Smooth muscle cell (in vitro differentiated cells): ENCODE measurements at regions not wholly inside any gene's neighbourhood (a gene's known extent, or its start where the extent isn't known, plus 50 kb on each side); places are given as distances from the start of the nearest gene placed in this dataset.
A peak's percentile ranks its signal among the peaks of the same experiment; 100 is the strongest.

Experiments
- DNase-seq: peaks from one replicate; lab custom pipeline; 2025; ENCODE audit not compliant: unreplicated experiment; lab: John Stamatoyannopoulos, UW
- H2AFZ ChIP-seq: fragments of 200-600 bp; sonication (generic); 2 replicates; pipeline ENCODE4 v1.6.0; 2016; ENCODE audit warnings: antibody characterized with exemption, low read depth, mild to moderate bottlenecking
- H3F3A ChIP-seq: fragments of 200-600 bp; sonication (generic); 2 replicates; pipeline ENCODE4 v1.6.0; 2017; ENCODE audit warnings: antibody characterized with exemption, low read depth
- H3K27ac ChIP-seq: fragments of 200-600 bp; sonication (generic); 2 replicates; pipeline ENCODE4 v1.5.1; 2016; ENCODE audit warnings: low read depth, mild to moderate bottlenecking
- H3K27me3 ChIP-seq: fragments of 200-600 bp; sonication (generic); 2 replicates; pipeline ENCODE4 v1.6.1; 2016; ENCODE audit warnings: low read depth, mild to moderate bottlenecking
- H3K36me3 ChIP-seq: fragments of 200-600 bp; sonication (generic); 2 replicates; pipeline ENCODE4 v1.5.1; 2016; ENCODE audit warnings: low read depth
- H3K4me1 ChIP-seq: fragments of 200-600 bp; sonication (generic); 2 replicates; pipeline ENCODE4 v1.5.1; 2016; ENCODE audit warnings: low read depth
- H3K4me2 ChIP-seq: fragments of 200-600 bp; sonication (generic); 2 replicates; pipeline ENCODE4 v1.6.0; 2016; ENCODE audit warnings: mild to moderate bottlenecking
- H3K4me3 ChIP-seq: fragments of 200-600 bp; sonication (generic); 2 replicates; pipeline ENCODE4 v1.5.1; 2016; ENCODE audit warnings: mild to moderate bottlenecking
- H3K79me2 ChIP-seq: fragments of 200-600 bp; sonication (generic); 2 replicates; pipeline ENCODE4 v1.6.0; 2016; ENCODE audit warnings: low read depth, mild to moderate bottlenecking
- H3K9ac ChIP-seq: fragments of 200-600 bp; sonication (generic); 2 replicates; pipeline ENCODE4 v1.6.0; 2016; ENCODE audit warnings: low read depth
- H3K9me3 ChIP-seq: fragments of 200-600 bp; sonication (generic); replicated peaks from 2 replicates; pipeline ENCODE4 v1.5.1; 2016; ENCODE audit warnings: low read depth
- H4K20me1 ChIP-seq: fragments of 200-600 bp; sonication (generic); 2 replicates; pipeline ENCODE4 v1.6.0; 2016; ENCODE audit warnings: low read depth
- CTCF ChIP-seq: fragments of 200-600 bp; sonication (generic); IDR thresholded peaks from 2 replicates; pipeline ENCODE4 v1.5.1; 2017; ENCODE audit warnings: borderline replicate concordance, mild to moderate bottlenecking, antibody characterized with exemption; ENCODE audit not compliant: insufficient read depth, poor library complexity, severe bottlenecking
- WGBS: methylation state at CpG from one replicate; pipeline ENCODE4 v1.1.7; 2016; ENCODE audit warnings: low lambda C conversion rate; 5-methylcytosine and 5-hydroxymethylcytosine counted together

GRCh38 chr13:30115257-30115600 is 192.1 kb downstream of the KATNAL1 start:
- Histone ChIP-seq H3K4me2 (peak overlapping the region; percentile 84), H3K9me3 (no peaks in the 10 kb centered on the region), H4K20me1 (no peaks in the 10 kb centered on the region), H3K36me3 (no peaks in the 10 kb centered on the region), H3K4me3 (peak overlapping the region; percentile 56), H2AFZ (no peak overlapping the region), H3K4me1 (peaks cover 39% of the 10 kb centered on the region), H3K27ac (no peak overlapping the region), H3F3A (peaks cover 25% of the 10 kb centered on the region), H3K9ac (no peak overlapping the region), H3K79me2 (no peaks in the 10 kb centered on the region), H3K27me3 (no peaks in the 10 kb centered on the region)
- WGBS, result 49% methylated on average over 9 of the region's 9 CpGs
- TF ChIP-seq CTCF, result no peak
- DNase-seq, result no peak

GRCh38 chr13:30114571-30115256 is 192.6 kb downstream of the KATNAL1 start:
- WGBS, result 1% methylated on average over 64 of the region's 67 CpGs
- peak; percentile 90 for TF ChIP-seq CTCF
- Histone ChIP-seq H3K79me2 (no peaks in the 10 kb centered on the region), H3K27me3 (no peaks in the 10 kb centered on the region), H3K9me3 (no peaks in the 10 kb centered on the region), H3K9ac (no peak overlapping the region), H3K4me1 (peaks cover 34% of the 10 kb centered on the region), H2AFZ (no peak overlapping the region), H3K27ac (peak overlapping the region; percentile 55), H3K4me2 (peak overlapping the region; percentile 84), H3K4me3 (peak overlapping the region; percentile 56), H3K36me3 (no peaks in the 10 kb centered on the region), H3F3A (peaks cover 21% of the 10 kb centered on the region), H4K20me1 (no peaks in the 10 kb centered on the region)
- peak; percentile 51 for DNase-seq

GRCh38 chr13:30113983-30114570 is 193.3 kb downstream of the KATNAL1 start:
- Histone ChIP-seq H3K9ac (peak overlapping the region; percentile 4), H3K27ac (peak overlapping the region; percentile 55), H3K27me3 (no peaks in the 10 kb centered on the region)

More at GRCh38 chr13:30113983-30114570, 193.3 kb downstream of the KATNAL1 start:
- no peaks in the 10 kb centered on the region for H3K9me3 ChIP-seq
- H3K36me3 ChIP-seq, result no peaks in the 10 kb centered on the region
- no peaks in the 10 kb centered on the region for H3K79me2 ChIP-seq
- no peaks in the 10 kb centered on the region for H4K20me1 ChIP-seq
- H2AFZ ChIP-seq, result no peak overlapping the region
- TF ChIP-seq CTCF, result no peak
- peak overlapping the region; percentile 56 for H3K4me3 ChIP-seq
- peak overlapping the region; percentile 84 for H3K4me2 ChIP-seq
- no peak for DNase-seq
- 39% methylated on average over 15 of the region's 15 CpGs for WGBS
- peaks cover 21% of the 10 kb centered on the region for H3F3A ChIP-seq
- peaks cover 32% of the 10 kb centered on the region for H3K4me1 ChIP-seq
